DND-41 (cell line): ENCODE measurements at regions not wholly inside any gene's neighbourhood (a gene's known extent, or its start where the extent isn't known, plus 50 kb on each side); places are given as distances from the start of the nearest gene placed in this dataset.
"Not testable (repeated sequence)": the region's sequence is repeated elsewhere in the genome, so short reads cannot be mapped to it uniquely, and the experiment has no call there.

ENCODE experiments used
- ATAC-seq: fragments of 200-7000 bp; cut with Tn5 transposase; 3 replicates; pipeline ENCODE4 v1.9.1; 2021; ENCODE audit warnings: low read depth; ENCODE audit not compliant: insufficient read depth
- DNase-seq: peaks from one replicate; pipeline ENCODE4 v3.0.0-alpha.2; 2020
- H2AFZ ChIP-seq: 2 replicates; pipeline ENCODE4 v1.6.0; 2012; ENCODE audit warnings: low read depth, low read length
- H3K27ac ChIP-seq: 2 replicates; pipeline ENCODE4 v1.5.1; 2012; ENCODE audit warnings: low read length, inconsistent platforms
- H3K27me3 ChIP-seq: fragments of 200-600 bp; sonication (generic); 2 replicates; pipeline ENCODE4 v1.6.0; 2012; ENCODE audit warnings: low read length, mild to moderate bottlenecking, inconsistent platforms; ENCODE audit not compliant: insufficient read depth, poor library complexity
- H3K36me3 ChIP-seq: 2 replicates; pipeline ENCODE4 v1.5.1; 2012; ENCODE audit warnings: low read length, inconsistent platforms; ENCODE audit not compliant: insufficient read depth
- H3K4me1 ChIP-seq: 2 replicates; pipeline ENCODE4 v1.5.1; 2012; ENCODE audit warnings: mild to moderate bottlenecking, low read length; ENCODE audit not compliant: insufficient read depth
- H3K4me2 ChIP-seq: 2 replicates; pipeline ENCODE4 v1.6.0; 2012; ENCODE audit warnings: mild to moderate bottlenecking, moderate library complexity, low read length, inconsistent platforms; ENCODE audit not compliant: insufficient read depth
- H3K4me3 ChIP-seq, 2 experiments: fragments of 200-600 bp in 1 of 2; shearing (Covaris generic) in 1 of 2; 2 replicates each; pipeline ENCODE4 v1.5.1; 2012 to 2016; ENCODE audit warnings: inconsistent platforms in 2 of 2, low read length in 2 of 2, mild to moderate bottlenecking in 2 of 2, low read depth in 1 of 2, moderate library complexity in 1 of 2
- H3K79me2 ChIP-seq: 2 replicates; pipeline ENCODE4 v1.6.0; 2012; ENCODE audit warnings: low read length, inconsistent platforms; ENCODE audit not compliant: insufficient read depth
- H3K9ac ChIP-seq: 2 replicates; pipeline ENCODE4 v1.6.0; 2012; ENCODE audit warnings: low read depth, mild to moderate bottlenecking, inconsistent platforms, low read length, moderate library complexity
- H3K9me3 ChIP-seq: 2 replicates; pipeline ENCODE4 v1.5.1; 2012; ENCODE audit warnings: low read length, moderate library complexity, mild to moderate bottlenecking, inconsistent platforms; ENCODE audit not compliant: insufficient read depth, severe bottlenecking
- H4K20me1 ChIP-seq: 2 replicates; pipeline ENCODE4 v1.6.0; 2012; ENCODE audit warnings: low read length; ENCODE audit not compliant: insufficient read depth
- CTCF ChIP-seq: IDR thresholded peaks from 2 replicates; pipeline ENCODE4 v1.5.1; 2012; ENCODE audit warnings: borderline replicate concordance, low read length, moderate library complexity, mild to moderate bottlenecking; ENCODE audit not compliant: poor library complexity, severe bottlenecking; ENCODE audit errors: extremely low read depth

- H3K9ac ChIP-seq: not testable (repeated sequence)
Measured at GRCh38 chr4:9110700-9111099, 59.5 kb upstream of the FAM90A26 start.

DNA sequence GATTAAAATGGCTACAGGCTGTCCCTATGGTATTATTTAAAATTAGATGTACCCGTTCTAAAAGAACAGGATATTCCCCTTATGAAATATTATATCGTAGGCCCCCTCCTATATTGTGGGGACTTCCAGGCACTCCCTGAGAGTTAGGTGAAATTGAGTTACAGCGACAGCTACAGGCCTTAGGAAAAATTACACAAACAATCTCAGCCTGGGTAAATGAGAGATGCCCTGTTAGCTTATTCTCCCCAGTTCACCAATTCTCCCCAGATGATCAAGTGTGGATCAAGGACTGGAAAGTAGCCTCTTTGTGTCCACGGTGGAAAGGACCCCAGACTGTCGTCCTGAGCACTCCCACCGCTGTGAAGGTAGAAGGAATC, 67.1 kb upstream of the FAM90A26 start:
- not testable (repeated sequence) for H3K9ac ChIP-seq, DNase-seq, H2AFZ ChIP-seq, H3K4me3 ChIP-seq, ATAC-seq, H3K9me3 ChIP-seq, H3K27ac ChIP-seq, H3K27me3 ChIP-seq, H3K4me1 ChIP-seq, H3K79me2 ChIP-seq, H4K20me1 ChIP-seq, H3K4me2 ChIP-seq, H3K36me3 ChIP-seq
- TF ChIP-seq CTCF: peak; percentile 40

More at GRCh38 chr4:9110700-9111099, 59.5 kb upstream of the FAM90A26 start:
- H3K9me3 ChIP-seq, DNase-seq, H3K79me2 ChIP-seq, H3K4me2 ChIP-seq, H3K27me3 ChIP-seq, H3K4me3 ChIP-seq, H4K20me1 ChIP-seq, H3K36me3 ChIP-seq, H3K4me1 ChIP-seq, H2AFZ ChIP-seq, ATAC-seq, H3K27ac ChIP-seq: not testable (repeated sequence)

- not testable (repeated sequence) for H2AFZ ChIP-seq, H3K27me3 ChIP-seq, H3K9me3 ChIP-seq, H3K4me2 ChIP-seq, H3K36me3 ChIP-seq, ATAC-seq, DNase-seq, H3K27ac ChIP-seq, H3K4me3 ChIP-seq, H3K4me1 ChIP-seq, H3K79me2 ChIP-seq, H4K20me1 ChIP-seq, H3K9ac ChIP-seq
Measured at GRCh38 chr4:9102471-9103147, 67.6 kb upstream of the FAM90A26 start.

GRCh38 chr4:9096330-9096729, 73.9 kb upstream of the FAM90A26 start:
- H3K79me2 ChIP-seq, H2AFZ ChIP-seq, H3K27ac ChIP-seq, H3K4me1 ChIP-seq, H3K4me3 ChIP-seq, H3K9me3 ChIP-seq, H3K4me2 ChIP-seq, ATAC-seq, H3K36me3 ChIP-seq, H3K27me3 ChIP-seq, DNase-seq, H4K20me1 ChIP-seq, H3K9ac ChIP-seq: not testable (repeated sequence)

DNA sequence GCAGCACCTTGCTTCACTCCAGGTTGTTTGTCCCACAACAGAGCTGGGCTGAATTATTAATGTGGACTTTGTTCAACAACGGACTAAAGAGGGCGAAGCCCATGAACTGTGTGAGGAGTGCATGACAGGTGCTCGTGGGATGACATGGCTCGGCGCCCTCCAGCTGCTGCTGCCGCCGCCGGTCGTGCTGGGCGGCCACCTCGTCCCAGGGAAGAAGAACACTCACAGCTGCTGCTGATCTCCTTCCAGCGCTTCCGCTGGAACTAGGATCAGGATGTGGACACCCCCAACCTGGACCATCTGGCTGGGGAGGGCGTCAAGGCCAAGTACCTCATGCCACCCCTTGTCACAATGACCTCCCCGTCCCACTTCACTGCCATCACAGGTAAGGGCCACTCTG, 91.4 kb upstream of the FAM90A26 start:
- H3K27me3 ChIP-seq, H3K4me3 ChIP-seq, ATAC-seq: not testable (repeated sequence)

GRCh38 chr4:9076974-9077373, 93.2 kb upstream of the FAM90A26 start:
- not testable (repeated sequence) for DNase-seq, ATAC-seq, H3K27ac ChIP-seq, H4K20me1 ChIP-seq, H3K9me3 ChIP-seq, H3K79me2 ChIP-seq, H3K4me3 ChIP-seq, H3K4me2 ChIP-seq, H3K27me3 ChIP-seq, H2AFZ ChIP-seq, H3K9ac ChIP-seq, H3K36me3 ChIP-seq, H3K4me1 ChIP-seq

More for the DNA sequence above, 91.4 kb upstream of the FAM90A26 start:
- H3K4me1 ChIP-seq, H2AFZ ChIP-seq, H4K20me1 ChIP-seq, DNase-seq, H3K79me2 ChIP-seq, H3K36me3 ChIP-seq, H3K4me2 ChIP-seq, H3K27ac ChIP-seq, H3K9ac ChIP-seq, H3K9me3 ChIP-seq: not testable (repeated sequence)

DNA sequence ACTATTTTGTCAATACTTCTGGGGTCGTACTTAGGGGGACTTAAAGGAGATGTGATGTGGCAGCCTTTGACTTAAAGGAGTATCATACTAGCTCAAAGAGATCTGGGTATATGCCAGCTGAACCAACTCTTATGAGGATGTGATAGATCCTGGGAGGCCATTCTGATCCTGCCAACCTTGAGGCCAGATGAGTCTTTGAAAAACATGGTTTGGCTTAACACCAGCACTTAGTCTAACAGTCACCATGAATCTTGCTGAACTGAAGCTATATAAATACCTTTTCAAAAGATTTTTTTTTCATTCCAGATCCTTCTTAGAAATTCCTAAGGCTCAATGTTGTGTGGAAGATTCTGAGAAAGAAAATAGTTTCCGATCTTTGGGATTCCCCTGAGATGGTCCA, 93.7 kb upstream of the FAM90A26 start:
- DNase-seq, H2AFZ ChIP-seq, H3K27me3 ChIP-seq: not testable (repeated sequence)

DNA sequence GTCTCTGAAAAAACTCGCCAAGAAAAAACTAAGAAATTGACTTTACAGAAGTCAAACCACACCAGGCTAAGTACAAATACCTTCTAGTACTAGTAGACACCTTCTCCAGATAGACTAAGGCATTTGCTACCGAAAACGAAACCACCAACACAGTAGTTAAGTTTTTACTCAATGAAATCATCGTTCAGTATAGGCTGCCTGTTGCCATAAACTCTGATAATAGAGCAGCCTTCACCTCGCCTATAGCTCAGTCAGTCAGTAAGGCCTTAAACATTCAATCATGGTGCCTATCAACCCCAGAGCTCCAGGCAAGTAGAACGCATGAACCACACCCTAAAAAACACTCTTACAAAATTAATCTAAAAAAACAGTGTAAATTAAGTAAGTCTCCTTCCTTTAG, 96.8 kb upstream of the FAM90A26 start:
- H3K27ac ChIP-seq, H3K9me3 ChIP-seq, DNase-seq, H3K9ac ChIP-seq, H3K4me1 ChIP-seq, H3K27me3 ChIP-seq, H2AFZ ChIP-seq, H3K79me2 ChIP-seq, H3K4me2 ChIP-seq, H3K36me3 ChIP-seq, H4K20me1 ChIP-seq, H3K4me3 ChIP-seq, ATAC-seq: not testable (repeated sequence)

More for the DNA sequence above, 93.7 kb upstream of the FAM90A26 start:
- H3K4me2 ChIP-seq, H3K9ac ChIP-seq, ATAC-seq, H3K4me3 ChIP-seq, H3K4me1 ChIP-seq, H3K27ac ChIP-seq, H4K20me1 ChIP-seq, H3K79me2 ChIP-seq, H3K9me3 ChIP-seq, H3K36me3 ChIP-seq: not testable (repeated sequence)
